GM12864 (cell line): ENCODE measurements at regions not wholly inside any gene's neighbourhood (a gene's known extent, or its start where the extent isn't known, plus 50 kb on each side); places are given as distances from the start of the nearest gene placed in this dataset.

Experiments
- DNase-seq: peaks from one replicate; pipeline ENCODE4 v3.0.0-alpha.2; 2011; ENCODE audit warnings: low read depth
- H3K4me3 ChIP-seq: 2 replicates; pipeline ENCODE4 v1.5.1; 2011; ENCODE audit warnings: mild to moderate bottlenecking, low read depth, low read length, control low read depth
- CTCF ChIP-seq: IDR thresholded peaks from 2 replicates; pipeline ENCODE4 v1.5.1; 2011; ENCODE audit warnings: low read depth, mild to moderate bottlenecking, moderate library complexity, low read length, control low read depth, inconsistent platforms; ENCODE audit errors: missing control alignments

- no peak overlapping the region for H3K4me3 ChIP-seq
- TF ChIP-seq CTCF, result no peak
- DNase-seq, result no peak
Measured at GRCh38 chr2:22554453-22554852, 830.5 kb upstream of the KLHL29 start.

- H3K4me3 ChIP-seq, result no peak overlapping the region
- DNase-seq, result no peak
- TF ChIP-seq CTCF, result no peak
Measured at GRCh38 chr2:22557406-22557805, 827.6 kb upstream of the KLHL29 start.

- TF ChIP-seq CTCF, result no peak
- H3K4me3 ChIP-seq, result no peak overlapping the region
Measured at GRCh38 chr2:22560021-22560420, 825.0 kb upstream of the KLHL29 start.

GRCh38 chr2:22579341-22579740, 805.6 kb upstream of the KLHL29 start:
- DNase-seq, result no peak
- TF ChIP-seq CTCF, result no peak
- no peak overlapping the region for H3K4me3 ChIP-seq

More at GRCh38 chr2:22560021-22560420, 825.0 kb upstream of the KLHL29 start:
- no peak for DNase-seq

GRCh38 chr2:22582107-22582506, 802.9 kb upstream of the KLHL29 start:
- no peak for TF ChIP-seq CTCF
- H3K4me3 ChIP-seq, result no peak overlapping the region
- DNase-seq, result no peak

GRCh38 chr2:22596306-22596705, 788.7 kb upstream of the KLHL29 start:
- H3K4me3 ChIP-seq, result no peak overlapping the region
- no peak for DNase-seq
- TF ChIP-seq CTCF, result no peak

GRCh38 chr2:22600156-22600555, 784.8 kb upstream of the KLHL29 start:
- no peak for TF ChIP-seq CTCF
- no peak overlapping the region for H3K4me3 ChIP-seq
- no peak for DNase-seq
